HEK293T (cell line): ENCODE measurements at regions not wholly inside any gene's neighbourhood (a gene's known extent, or its start where the extent isn't known, plus 50 kb on each side); places are given as distances from the start of the nearest gene placed in this dataset.
"Not testable (repeated sequence)": the region's sequence is repeated elsewhere in the genome, so short reads cannot be mapped to it uniquely, and the experiment has no call there.

Experiments
- ARNT ChIP-seq: fragments of 450-650 bp; IDR thresholded peaks from 2 replicates; pipeline ENCODE4 v1.6.1; 2017; ENCODE audit warnings: mild to moderate bottlenecking
- BHLHE40 ChIP-seq: fragments of 450-650 bp; IDR thresholded peaks from 2 replicates; pipeline ENCODE4 v1.6.1; 2016; ENCODE audit warnings: mild to moderate bottlenecking, moderate library complexity, borderline replicate concordance
- FOXK2 ChIP-seq: fragments of 450-650 bp; IDR thresholded peaks from 2 replicates; pipeline ENCODE4 v1.6.1; 2016; ENCODE audit warnings: mild to moderate bottlenecking
- FOXM1 ChIP-seq: fragments of 450-650 bp; IDR thresholded peaks from 2 replicates; pipeline ENCODE4 v1.6.1; 2017; ENCODE audit warnings: mild to moderate bottlenecking, borderline replicate concordance
- NFRKB ChIP-seq: fragments of 450-650 bp; IDR thresholded peaks from 2 replicates; pipeline ENCODE4 v1.6.1; 2016; ENCODE audit warnings: mild to moderate bottlenecking, moderate library complexity
- SP1 ChIP-seq: fragments of 450-650 bp; IDR thresholded peaks from 2 replicates; pipeline ENCODE4 v1.6.1; 2017
- SUZ12 ChIP-seq: fragments of 450-650 bp; IDR thresholded peaks from 2 replicates; pipeline ENCODE4 v1.6.1; 2016; ENCODE audit warnings: mild to moderate bottlenecking
- TF ChIP-seq, protein P1 (sequence below): fragments of 450-650 bp; IDR thresholded peaks from 2 replicates; pipeline ENCODE4 v1.6.1; 2016

DNA sequence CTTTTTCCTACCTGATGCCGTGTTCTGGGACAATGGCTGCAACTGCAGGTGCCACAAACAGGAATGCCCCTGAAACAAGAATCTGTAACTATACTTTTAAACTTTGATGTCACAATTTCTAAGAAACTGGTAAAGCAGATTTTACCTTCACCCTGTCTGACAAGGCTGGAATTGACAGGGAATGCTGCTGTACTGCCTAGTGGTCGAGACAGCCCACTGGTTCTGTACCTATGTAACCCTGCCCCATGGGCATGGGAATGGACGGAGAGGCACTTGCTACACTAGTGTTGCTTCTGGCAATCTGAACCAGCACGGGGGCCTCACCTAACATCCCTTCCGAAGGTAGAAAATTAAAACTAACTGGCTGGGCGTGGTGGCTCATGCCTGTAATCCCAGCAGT, 424.3 kb upstream of the SPATA31A3 start:
- not testable (repeated sequence) for TF ChIP-seq NFRKB, FOXM1, SP1, BHLHE40, ARNT, SUZ12, FOXK2
- TF ChIP-seq, protein P1, sequence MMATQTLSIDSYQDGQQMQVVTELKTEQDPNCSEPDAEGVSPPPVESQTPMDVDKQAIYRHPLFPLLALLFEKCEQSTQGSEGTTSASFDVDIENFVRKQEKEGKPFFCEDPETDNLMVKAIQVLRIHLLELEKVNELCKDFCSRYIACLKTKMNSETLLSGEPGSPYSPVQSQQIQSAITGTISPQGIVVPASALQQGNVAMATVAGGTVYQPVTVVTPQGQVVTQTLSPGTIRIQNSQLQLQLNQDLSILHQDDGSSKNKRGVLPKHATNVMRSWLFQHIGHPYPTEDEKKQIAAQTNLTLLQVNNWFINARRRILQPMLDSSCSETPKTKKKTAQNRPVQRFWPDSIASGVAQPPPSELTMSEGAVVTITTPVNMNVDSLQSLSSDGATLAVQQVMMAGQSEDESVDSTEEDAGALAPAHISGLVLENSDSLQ = not testable (repeated sequence)
